GM06990 (cell line): ENCODE measurements at regions not wholly inside any gene's neighbourhood (a gene's known extent, or its start where the extent isn't known, plus 50 kb on each side); places are given as distances from the start of the nearest gene placed in this dataset.

Experiments
- DNase-seq: peaks from one replicate; pipeline ENCODE4 v3.0.0-alpha.2; 2011; ENCODE audit not compliant: insufficient read length; ENCODE audit errors: extremely low read depth
- H3K27me3 ChIP-seq: replicated peaks from 2 replicates; pipeline ENCODE4 v1.6.0; 2011; ENCODE audit warnings: low read length; ENCODE audit not compliant: control insufficient read depth, insufficient read depth
- H3K36me3 ChIP-seq: 2 replicates; pipeline ENCODE4 v1.5.1; 2011; ENCODE audit warnings: low read length; ENCODE audit not compliant: control insufficient read depth, insufficient read depth
- H3K4me3 ChIP-seq: replicated peaks from 2 replicates; pipeline ENCODE4 v1.5.1; 2011; ENCODE audit warnings: low read depth, mild to moderate bottlenecking, control low read depth, low read length
- TF ChIP-seq, protein P1 (sequence below): IDR thresholded peaks from 2 replicates; pipeline ENCODE4 v1.5.1; 2011; ENCODE audit warnings: low read length, control low read depth, mild to moderate bottlenecking, inconsistent platforms; ENCODE audit not compliant: insufficient read depth, poor library complexity, severe bottlenecking

DNA sequence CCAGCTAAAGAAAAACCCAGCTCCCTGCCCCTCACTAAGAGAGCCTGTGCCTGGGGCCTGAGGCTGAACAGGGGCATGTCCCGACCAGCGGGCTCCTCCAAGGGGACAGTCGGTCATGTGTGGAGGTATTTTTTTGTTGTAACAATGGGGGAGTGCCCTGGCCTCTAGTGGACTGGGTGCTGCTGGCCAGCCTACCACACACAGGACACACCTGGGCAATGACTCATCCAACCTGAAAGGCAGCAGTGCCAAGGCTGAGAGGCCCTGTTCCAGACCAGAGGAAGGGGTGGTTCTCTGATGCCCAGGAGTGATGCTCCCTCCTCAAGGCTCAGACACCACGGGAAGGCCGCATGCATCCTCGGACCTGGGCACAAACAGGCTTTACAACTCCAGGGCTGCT, 181.5 kb downstream of the OLFM1 start:
- Histone ChIP-seq H3K4me3 (no peak overlapping the region), H3K27me3 (no peaks in the 10 kb centered on the region; the same call in none of the 2 replicates), H3K36me3 (no peaks in the 10 kb centered on the region)
- no peak for DNase-seq
- TF ChIP-seq, protein P1, sequence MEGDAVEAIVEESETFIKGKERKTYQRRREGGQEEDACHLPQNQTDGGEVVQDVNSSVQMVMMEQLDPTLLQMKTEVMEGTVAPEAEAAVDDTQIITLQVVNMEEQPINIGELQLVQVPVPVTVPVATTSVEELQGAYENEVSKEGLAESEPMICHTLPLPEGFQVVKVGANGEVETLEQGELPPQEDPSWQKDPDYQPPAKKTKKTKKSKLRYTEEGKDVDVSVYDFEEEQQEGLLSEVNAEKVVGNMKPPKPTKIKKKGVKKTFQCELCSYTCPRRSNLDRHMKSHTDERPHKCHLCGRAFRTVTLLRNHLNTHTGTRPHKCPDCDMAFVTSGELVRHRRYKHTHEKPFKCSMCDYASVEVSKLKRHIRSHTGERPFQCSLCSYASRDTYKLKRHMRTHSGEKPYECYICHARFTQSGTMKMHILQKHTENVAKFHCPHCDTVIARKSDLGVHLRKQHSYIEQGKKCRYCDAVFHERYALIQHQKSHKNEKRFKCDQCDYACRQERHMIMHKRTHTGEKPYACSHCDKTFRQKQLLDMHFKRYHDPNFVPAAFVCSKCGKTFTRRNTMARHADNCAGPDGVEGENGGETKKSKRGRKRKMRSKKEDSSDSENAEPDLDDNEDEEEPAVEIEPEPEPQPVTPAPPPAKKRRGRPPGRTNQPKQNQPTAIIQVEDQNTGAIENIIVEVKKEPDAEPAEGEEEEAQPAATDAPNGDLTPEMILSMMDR = no peak

DNA sequence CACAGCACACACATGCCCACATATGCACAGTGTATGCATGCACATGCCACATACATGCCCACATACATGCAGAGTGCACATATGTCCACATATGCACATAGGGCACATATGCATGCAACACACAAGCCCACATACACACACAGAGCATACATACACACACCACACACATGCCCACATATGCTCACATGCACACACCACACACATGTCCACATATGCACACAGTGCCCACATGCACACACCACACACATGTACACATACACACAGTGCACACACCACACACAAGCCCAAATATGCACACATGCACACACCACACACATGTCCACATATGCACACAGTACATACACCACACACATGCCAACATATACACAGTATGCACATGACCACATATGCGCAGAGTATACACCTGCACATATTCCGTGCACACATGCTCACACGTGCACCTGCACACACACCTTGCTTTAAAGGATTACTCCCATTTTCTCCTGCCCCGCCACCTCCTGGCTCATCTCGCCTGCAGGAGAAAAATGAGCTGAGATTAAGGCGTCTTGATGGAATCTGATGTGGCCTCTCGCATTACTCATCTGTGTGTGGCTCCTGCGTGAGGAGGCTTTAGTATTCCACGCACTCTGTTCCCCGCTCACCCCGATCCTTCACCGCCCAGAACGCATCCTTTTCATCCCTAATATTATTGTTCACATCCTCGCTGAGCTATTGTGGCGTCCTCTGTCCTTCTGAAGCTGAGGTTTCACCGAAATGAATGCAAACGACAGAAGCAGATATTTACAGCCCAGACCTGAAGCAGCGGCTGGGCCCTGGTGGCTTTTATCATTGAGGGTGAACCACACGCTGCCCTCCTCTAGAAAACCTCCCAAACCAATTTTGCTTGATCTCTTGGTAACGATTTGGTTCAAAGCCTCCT, 182.7 kb downstream of the OLFM1 start:
- Histone ChIP-seq H3K4me3 (no peak overlapping the region), H3K27me3 (no peaks in the 10 kb centered on the region; the same call in none of the 2 replicates), H3K36me3 (no peaks in the 10 kb centered on the region)
- TF ChIP-seq, protein P1 = no peak
- DNase-seq = no peak

DNA sequence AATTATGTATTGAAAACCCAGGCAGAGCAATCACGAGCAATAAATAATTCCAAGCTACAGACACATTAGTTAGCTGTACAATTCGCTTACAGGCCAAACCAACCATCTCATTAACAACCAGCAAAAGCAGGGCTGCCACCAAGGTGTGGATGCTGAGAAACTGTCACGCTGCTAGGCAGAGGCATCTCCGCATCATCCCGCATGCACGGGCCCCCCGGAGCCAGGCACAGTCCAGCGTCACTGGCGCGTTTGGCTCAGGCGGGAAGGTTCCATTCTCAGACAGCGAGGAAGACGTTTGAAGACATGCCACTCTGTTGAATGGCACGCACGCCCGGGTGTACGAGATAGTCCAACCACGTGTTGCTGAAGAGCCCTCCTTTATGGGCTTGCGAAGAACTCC, 184.0 kb downstream of the OLFM1 start:
- TF ChIP-seq, protein P1 = no peak
- H3K36me3 ChIP-seq = no peaks in the 10 kb centered on the region
- no peak overlapping the region for H3K4me3 ChIP-seq
- no peaks in the 10 kb centered on the region; the same call in none of the 2 replicates for H3K27me3 ChIP-seq
- no peak for DNase-seq

DNA sequence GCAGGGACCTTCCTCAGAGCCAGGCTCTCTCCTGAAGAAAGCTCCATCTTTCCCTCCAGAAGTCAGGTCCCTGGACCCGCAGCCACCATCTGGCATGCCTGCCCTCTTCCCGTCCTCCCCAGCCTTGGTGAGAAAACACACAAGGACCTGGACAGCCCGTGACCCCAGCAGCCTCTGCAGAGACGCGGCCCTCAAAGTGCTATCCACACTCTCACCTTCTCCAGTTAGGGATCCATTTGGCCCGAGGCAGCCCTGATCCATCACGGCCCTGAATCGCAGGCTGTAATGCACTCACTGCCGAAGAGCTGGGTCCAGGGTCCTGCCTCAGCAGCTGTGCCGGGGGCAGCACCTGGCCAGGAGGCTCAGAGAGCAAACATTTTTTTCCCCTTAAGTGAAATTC, 185.1 kb downstream of the OLFM1 start:
- H3K36me3 ChIP-seq = no peaks in the 10 kb centered on the region
- H3K27me3 ChIP-seq = no peaks in the 10 kb centered on the region; the same call in none of the 2 replicates
- no peak overlapping the region for H3K4me3 ChIP-seq
- TF ChIP-seq, protein P1 = no peak
- DNase-seq = no peak

DNA sequence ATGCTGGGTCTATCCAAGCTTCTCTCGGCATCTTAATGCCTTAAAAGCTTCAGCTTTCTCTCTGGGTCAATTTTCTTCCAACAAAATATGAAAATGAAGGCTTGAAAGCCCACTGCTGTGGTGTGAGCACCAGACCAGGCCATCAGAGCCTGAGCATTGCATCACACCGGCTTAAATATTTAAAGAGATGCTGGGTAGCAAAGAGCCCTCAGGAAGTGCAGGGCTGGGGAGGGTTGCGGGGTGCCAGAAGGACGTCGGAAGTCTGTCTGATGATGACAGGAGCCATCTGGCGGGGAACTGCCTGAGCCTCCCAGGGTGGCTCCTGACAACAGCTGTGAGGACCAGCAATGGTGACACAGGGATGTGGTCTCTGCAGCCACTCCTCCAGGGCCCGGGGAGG, 185.5 kb downstream of the OLFM1 start:
- Histone ChIP-seq H3K36me3 (no peaks in the 10 kb centered on the region), H3K4me3 (no peak overlapping the region), H3K27me3 (no peaks in the 10 kb centered on the region; the same call in none of the 2 replicates)
- no peak for DNase-seq
- TF ChIP-seq, protein P1 = no peak
